ENCODE measurements at regions not wholly inside any gene's neighbourhood (a gene's known extent, or its start where the extent isn't known, plus 50 kb on each side); places are given as distances from the start of the nearest gene placed in this dataset.

DNA sequence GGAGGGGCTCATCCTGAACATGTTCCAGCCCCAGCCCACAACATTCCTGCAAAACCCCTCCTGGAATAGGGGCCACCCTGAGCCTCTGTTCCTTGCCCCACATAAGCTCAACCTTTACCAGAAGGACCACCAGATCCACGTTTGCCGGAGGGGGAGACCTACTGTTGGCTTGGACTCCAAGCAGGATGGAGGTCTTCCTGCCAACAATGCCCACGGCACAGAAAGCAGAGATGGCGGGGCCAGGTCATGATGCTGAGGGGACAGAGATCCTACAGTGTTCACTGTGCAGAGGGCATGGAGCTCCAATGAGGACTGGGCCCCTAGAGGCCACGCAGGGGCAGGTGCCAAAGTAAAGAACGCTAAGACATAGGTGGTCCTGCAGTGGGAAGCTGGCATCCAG, 98.5 kb upstream of the RAB6C start:
- DNase-seq: no peak

- no peak for DNase-seq
These were observed 97.6 kb upstream of the RAB6C start for GRCh38 chr2:129881786-129882396.

- no peak for DNase-seq
These were observed 97.0 kb upstream of the RAB6C start for GRCh38 chr2:129882476-129882875.

- DNase-seq: no peak
These were observed 96.3 kb upstream of the RAB6C start for GRCh38 chr2:129883121-129883520.

DNA sequence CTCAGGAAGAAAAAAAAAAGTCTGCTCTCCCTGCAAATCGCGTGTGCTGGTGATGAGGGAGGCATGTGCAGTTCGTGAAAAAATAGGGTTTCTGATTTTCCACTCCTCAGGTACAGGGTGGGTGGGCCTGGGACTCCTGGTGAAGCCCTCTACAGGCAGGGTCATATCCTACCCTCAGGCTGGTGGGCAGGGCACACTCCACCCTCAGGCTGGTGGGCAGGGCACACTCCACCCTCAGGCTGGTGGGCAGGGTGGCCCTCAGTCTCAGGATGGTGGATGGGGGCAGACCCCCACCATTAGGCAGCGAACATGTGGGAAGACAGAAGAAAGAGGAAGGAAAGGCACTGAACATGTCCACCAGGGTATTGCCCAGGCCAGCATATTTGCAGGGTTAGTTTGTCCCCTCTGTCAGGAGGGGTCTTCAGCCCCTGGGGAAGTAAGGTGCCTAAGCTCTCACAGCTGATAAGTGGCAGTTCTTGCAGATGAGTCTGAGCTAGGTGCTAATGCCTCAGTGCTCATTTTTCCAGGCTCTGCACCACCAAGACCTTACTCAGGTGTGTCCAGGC, 95.2 kb upstream of the RAB6C start:
- no peak for DNase-seq

- DNase-seq: no peak
These were observed 93.7 kb upstream of the RAB6C start for GRCh38 chr2:129885735-129886134.

DNA sequence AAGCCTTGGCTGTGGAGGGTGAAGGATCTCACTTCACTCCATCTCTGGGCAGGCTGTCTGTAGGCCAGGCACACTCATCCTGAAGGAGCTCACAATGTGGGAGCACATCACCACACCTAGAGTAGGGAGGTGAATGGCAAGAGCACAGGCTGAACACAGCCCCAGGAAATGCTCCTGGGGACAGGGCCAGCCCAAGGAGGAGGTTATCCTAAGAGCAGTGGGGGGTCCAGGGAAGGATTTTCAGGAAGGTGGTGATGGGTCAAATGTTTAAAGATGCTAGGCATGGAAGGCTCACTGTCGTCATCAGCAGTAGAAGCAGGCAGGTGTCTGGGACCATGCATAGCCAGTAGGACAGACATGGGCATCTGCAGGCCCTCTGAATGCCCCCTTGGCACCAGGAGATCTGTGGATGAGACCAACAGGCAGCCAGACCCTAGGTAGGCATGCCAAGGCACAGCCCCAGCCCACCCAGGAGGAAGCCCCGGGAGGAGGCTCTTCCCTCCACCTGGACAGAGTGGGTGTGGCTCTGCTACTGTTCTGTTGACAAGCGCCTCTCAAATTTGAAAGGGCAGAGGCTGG, 91.7 kb upstream of the RAB6C start:
- DNase-seq: no peak

DNA sequence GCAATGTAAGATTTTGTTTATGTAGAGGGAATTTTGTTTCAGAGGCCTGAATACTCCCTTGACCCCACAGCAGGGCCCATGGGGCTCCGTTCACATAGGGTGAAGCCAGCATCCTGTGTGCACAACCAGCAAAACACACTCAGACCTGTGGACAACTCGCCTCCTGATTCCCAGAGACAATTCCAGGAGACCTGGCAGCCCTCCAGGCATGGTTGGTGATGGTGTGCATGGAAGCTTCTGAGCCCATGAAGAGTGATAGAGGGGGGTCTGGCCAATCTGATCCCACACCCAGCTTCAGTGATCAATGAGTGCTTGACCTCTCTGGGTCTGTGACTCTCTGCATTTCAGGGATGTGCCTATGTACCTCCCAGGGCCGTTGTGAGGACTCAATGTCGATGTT, 91.0 kb upstream of the RAB6C start:
- DNase-seq: no peak

DNA sequence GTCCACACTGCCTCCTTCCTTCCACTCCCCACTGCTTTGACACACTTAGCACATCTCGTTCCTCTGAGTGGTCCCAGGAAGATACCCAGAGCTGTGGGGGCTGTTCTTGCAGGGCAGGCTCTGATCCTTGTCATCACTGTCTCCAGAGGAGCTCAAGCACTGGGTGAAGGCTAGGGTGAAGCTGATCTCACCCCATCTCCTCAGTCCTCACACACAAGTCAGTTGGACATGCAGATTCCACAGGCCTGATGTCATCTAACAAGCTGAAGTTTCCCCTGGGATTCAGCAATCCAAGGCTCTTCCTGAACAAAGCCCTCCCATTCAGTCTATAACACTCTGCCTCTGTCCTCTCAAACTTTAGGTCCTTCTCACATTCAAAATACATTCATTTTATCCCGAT, 90.6 kb upstream of the RAB6C start:
- DNase-seq: no peak

DNA sequence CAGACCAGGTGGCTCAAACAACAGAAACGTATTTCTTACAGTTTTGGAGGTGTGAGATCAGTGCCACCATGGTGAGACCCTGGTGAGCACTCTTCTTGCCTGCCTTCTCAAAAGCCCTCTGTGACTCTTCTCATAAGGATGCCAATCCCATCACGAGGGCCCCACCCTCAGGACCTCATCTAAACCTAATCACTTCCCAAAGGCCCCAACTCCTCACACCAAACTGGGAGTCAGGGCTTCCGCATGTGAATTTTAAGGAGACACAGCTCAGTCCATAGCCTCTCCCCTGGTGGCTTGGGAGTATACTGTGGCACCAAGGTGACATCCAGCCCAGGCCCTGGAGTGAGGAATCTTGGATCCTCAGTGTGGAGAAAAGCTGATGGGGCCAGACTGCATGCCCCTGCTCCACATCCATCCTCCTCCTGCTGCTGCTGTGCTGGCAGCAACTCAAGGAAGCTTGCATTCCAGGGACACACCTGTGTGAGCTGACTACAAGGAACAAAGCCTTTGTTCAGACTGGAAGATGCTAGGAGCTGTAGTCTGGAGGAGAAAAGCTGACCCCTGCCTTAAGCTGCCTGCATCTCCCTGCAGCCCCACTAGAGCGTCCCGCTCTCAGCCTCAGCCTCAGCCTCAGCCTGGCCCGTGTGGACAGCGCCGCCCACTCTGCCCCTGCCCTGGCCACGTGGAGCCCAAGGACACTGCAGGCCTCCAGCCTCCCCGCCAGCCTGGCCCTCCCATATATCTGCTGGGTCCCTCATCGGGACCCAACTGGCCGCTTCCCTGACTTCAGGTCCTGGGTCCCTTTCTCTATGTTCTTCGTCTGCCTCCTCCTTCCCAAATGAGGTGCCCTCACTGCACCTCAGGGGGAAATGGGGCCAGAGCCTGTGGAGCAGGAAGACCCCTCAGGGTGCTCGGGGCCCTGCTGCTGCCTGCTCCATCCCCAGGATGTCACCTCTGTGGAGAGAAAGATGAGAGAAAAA, 87.8 kb upstream of the RAB6C start:
- DNase-seq: no peak

DNA sequence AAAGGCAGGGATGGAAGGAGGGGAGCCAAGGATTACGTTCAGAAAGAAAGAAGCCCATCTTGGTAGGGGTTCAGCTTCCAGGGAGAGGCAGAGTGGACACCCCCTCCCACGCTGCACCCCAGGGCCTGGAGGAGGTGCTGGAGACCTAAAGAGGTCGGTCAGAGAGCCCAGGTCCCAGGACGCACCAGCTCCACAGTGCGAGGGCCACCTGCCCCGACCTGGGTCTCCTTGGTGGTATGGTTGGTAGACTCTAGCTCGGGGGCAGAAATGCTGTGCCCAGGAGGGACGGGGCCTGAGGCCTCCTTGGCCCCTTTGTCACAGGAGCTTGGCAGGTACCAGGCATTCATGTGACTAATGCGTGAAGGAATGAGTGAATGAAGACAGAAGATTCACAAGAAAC, 87.1 kb upstream of the RAB6C start:
- no peak for DNase-seq

- no peak for DNase-seq
These were observed 86.7 kb upstream of the RAB6C start for GRCh38 chr2:129892773-129893172.

DNA sequence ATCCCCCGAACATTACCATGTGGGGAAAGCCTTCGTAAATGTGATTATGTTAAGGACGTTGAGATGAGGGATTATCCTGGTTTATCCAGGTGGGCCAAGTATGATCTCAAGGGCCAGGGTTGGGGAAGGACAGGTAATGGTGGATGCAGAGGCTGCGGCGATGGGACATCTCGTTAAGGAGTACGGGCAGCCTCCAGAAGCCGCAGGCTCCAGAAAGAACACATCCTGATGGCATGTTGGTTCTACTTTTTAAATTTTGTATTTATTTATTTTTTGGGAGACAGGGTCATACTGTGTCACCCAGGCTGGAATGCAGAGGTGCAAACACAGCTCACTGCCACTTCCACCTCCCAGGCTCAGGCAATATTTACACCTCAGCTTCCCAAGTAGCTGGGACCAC, 86.2 kb upstream of the RAB6C start:
- DNase-seq: no peak

GRCh38 chr2:129894616-129895015, 84.8 kb upstream of the RAB6C start:
- no peak for DNase-seq

GRCh38 chr2:129895061-129895460, 84.4 kb upstream of the RAB6C start:
- DNase-seq: no peak

GRCh38 chr2:129895526-129896082, 83.9 kb upstream of the RAB6C start:
- no peak for DNase-seq

DNA sequence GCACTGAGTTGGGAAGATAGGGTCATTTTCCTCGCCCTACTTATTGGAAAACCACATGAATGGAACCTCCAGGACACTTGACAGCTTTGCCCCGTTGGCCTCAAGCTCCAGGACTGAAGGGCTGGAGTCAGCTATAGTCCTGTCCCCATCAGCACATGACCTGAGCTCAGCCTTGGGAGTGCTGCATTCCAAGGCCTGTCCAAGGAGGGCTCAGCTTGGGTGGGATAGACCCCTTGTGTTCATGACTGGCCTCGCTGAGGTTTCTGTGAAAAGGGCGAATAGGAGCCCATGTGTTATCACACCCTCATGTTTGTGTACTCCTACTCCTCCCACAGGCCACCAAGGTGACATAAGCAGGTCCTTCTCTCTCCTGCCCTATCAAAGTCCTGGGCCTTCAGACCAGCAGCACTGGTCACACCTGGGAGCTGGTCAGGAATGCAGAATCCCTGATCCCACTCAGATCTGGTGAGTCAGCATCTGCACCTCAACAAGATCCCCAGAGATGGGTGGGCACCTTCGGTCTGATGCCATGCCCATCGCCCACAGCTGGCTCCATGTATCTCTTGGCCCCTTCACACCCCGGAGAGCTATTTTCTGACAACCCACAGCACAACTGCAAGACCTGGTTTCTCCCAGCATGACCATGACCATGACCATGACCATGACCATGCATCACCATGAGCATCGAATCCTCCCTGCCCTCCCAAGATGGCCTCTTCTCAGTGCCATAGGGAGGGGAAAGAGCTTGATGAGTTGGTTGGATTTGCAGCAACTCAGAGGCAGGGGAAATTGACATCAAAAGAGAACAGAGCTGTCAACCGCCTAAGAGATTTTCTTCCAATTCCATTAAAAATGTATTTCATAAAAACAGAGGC, 83.0 kb upstream of the RAB6C start:
- DNase-seq: no peak

DNA sequence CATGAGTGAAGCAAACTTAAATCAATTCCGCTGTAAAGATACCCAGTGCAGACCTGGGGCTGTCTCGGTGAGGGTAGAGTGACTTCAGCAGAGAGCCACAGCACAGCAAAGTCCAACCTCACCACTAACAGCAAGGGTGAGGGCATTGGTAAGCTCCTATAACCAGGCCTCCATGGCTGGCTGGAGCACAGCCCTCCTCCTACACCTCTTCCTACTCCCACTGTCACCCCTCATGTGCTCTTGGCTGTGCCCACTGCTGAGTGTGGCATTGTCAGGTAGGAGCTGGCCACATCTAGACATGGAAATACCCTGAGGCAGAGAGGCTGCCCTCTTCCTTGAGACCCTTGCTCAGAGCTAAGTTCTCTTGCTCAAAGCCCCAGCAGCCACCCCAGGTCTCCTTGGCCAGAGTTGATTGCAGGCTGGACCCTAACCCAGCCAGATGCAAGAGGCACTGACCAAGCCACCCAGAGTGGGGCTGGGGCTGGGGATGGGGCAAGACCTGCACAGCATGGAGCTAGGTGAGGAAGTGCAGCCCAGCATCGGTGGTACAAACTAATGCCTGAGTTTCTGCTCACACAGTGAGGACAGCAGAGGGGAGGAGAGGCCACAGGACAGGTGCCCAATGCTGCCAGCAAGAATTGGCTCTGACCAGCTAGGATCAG, 77.6 kb upstream of the RAB6C start:
- no peak for DNase-seq

DNA sequence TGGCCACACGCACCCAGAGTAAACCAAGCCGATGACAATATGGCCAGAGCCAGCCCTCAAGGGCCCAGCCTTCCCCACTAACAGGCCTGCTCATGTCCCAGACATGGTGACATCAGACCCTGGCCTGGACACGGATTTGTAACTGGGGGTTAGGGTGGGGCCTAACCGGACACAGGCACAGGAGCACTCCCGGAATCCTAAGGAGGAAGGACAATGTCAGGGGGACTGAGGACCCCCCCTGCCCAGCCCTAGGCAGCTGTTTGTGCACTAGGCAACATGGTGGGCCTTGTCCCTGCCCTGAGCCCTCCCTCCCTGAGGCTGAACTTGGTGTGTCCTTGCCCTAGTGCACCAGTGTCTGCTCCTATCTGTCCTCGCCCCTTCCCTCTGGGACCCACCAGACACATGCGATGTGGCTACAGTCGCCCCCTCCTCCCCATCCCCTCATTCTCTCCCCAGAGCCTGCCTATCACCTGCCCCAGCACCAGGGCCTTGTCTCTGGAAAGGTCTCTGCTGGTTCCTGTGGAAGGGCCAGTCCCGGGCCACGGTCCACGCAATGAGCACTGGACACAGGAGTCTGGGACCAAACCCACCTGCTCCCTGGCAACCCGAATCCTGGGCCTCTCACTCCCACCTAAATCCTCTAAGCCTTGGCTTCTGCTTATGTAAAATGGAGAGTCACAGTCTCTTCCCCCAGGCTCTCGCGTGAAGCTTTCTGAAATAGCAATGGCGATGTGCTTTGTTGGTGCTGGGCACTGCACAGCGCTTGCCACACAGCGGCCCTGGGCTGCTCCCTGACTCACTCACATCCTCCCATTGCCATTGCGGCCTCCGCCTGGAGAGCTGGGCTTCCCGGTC, 76.5 kb upstream of the RAB6C start:
- no peak for DNase-seq

- DNase-seq: no peak
These were observed 75.7 kb upstream of the RAB6C start for GRCh38 chr2:129903586-129904425.

Data from DMS79 (cell line).